ENCODE measurements at regions not wholly inside any gene's neighbourhood (a gene's known extent, or its start where the extent isn't known, plus 50 kb on each side); places are given as distances from the start of the nearest gene placed in this dataset.

DNA sequence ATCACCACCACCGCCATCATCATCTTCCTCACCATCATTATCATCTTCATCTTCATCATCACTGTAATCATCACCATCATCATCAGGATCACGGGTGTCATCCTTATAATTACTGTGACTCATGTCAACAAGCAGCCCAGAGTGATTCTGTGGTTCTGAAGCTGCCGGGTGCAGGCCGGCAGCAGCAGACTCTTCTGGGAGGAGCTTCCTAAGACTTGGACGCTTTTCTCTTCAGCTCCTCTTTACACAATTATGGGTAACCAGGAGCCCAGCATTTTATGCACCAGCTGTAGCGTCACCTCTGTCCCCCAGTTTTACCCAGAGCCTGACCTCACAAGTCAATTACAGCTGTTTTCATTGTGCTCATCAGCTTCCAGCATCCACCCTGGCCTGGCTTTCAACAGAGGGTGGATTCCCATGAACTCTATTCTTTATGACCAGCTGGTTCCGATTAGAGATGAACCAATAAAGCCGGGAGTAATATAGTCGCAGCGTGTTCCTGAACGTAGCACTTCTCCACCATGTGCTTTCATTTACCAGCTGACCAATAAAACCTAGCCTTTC, 275.8 kb downstream of the FOXL1 start:
- TF ChIP-seq PAX5 (IDR thresholded peaks at IDR 0.05; ENCODE audit: borderline replicate concordance, low read depth, low read length): no peak
- no peak for TF ChIP-seq POLR2A (IDR thresholded peaks at IDR 0.05; ENCODE audit: low read depth, low read length)
- TF ChIP-seq CBX3 (IDR thresholded peaks at IDR 0.05; ENCODE audit: borderline replicate concordance, low read depth): no peak
